ENCODE measurements at regions not wholly inside any gene's neighbourhood (a gene's known extent, or its start where the extent isn't known, plus 50 kb on each side); places are given as distances from the start of the nearest gene placed in this dataset.

DNA sequence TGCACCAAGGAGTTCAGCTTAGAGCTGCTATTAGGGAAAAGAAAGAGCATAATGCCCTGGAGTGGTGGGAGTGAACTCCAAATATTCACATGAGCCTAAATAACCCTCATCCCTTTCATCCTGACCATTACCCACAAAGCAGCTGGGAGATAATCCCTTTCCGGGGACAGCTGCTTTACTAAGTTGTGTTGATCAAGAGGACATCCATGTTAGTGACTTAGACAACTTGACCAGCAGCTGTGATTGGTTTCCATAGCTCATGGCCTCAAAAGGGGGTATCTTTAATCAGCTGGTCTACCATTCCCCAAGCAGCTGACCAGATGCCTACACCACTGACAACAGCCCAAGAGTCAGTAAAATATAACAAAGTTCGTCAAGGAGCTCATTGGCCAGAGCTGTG is 75.8 kb upstream of the LY86 start:
- Histone ChIP-seq H3K4me2 (no peak overlapping the region), H4K20me1 (no peaks in the 10 kb centered on the region)

DNA sequence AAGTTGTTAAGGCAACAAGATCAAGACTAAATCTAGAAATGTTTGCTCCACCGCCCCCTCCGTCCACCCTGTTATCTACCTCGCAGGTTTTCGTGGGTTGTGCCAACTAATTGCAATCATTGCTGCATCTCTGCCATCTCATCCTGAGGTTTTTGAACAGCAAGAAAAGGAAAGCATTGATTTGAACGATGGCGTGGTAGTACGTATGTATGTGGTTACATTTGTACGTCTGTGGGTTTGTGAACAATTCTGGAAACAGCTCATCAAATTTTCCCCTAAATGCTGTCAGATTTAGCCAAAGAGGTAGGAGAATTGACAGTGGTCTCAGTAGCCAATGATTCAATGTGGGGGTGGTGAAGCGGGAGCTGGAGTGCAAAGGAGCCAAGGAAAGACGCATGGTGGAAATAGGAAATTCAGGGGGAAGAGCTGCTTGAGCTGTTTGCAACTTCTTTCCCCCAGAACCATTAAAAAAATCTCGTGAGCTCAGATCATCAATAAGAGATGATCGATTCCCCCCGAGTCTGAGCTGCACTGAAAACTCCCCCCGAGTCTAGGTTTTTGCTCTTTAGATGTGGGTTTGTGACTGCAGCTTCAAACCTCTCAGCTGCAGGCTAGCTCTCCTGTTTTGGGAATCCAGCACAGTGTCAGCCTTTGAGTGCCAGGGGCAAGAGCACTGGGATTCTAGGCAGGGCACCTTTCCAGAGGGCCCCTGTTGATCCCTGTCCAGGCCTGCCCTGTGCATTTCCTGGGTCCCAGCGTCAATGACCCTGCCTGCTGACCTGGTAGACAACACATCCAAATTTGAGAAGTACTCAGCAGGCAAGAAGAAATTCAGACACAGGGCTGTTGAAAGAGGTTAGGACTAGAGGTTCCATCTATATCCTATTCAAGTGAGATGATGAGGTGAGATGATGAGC is 72.6 kb upstream of the LY86 start:
- H3K4me2 ChIP-seq = peak overlapping the region; percentile 66
- no peak overlapping the region for H3K4me3 ChIP-seq
- no peaks in the 10 kb centered on the region for H4K20me1 ChIP-seq
- no peak overlapping the region for H3K27ac ChIP-seq
- no peaks in the 10 kb centered on the region for H3K9me3 ChIP-seq
- no peaks in the 10 kb centered on the region for H3K36me3 ChIP-seq
- H3K9ac ChIP-seq = no peak overlapping the region
- TF ChIP-seq Cebpa-rat (IDR thresholded peaks at IDR 0.05) = no peak
- H3K27me3 ChIP-seq = no peaks in the 10 kb centered on the region; the same call in 1 of the 2 replicates
- H3K4me1 ChIP-seq = peaks cover 29% of the 10 kb centered on the region

More for the DNA sequence above, 75.8 kb upstream of the LY86 start:
- no peak for TF ChIP-seq Cebpa-rat (IDR thresholded peaks at IDR 0.05)
- Histone ChIP-seq H3K36me3 (no peaks in the 10 kb centered on the region), H3K27me3 (no peaks in the 10 kb centered on the region), H3K9me3 (no peaks in the 10 kb centered on the region; the same call in 1 of the 2 replicates), H3K4me1 (peaks cover 20% of the 10 kb centered on the region), H3K27ac (no peak overlapping the region), H3K4me3 (no peak overlapping the region), H3K9ac (no peak overlapping the region)

DNA sequence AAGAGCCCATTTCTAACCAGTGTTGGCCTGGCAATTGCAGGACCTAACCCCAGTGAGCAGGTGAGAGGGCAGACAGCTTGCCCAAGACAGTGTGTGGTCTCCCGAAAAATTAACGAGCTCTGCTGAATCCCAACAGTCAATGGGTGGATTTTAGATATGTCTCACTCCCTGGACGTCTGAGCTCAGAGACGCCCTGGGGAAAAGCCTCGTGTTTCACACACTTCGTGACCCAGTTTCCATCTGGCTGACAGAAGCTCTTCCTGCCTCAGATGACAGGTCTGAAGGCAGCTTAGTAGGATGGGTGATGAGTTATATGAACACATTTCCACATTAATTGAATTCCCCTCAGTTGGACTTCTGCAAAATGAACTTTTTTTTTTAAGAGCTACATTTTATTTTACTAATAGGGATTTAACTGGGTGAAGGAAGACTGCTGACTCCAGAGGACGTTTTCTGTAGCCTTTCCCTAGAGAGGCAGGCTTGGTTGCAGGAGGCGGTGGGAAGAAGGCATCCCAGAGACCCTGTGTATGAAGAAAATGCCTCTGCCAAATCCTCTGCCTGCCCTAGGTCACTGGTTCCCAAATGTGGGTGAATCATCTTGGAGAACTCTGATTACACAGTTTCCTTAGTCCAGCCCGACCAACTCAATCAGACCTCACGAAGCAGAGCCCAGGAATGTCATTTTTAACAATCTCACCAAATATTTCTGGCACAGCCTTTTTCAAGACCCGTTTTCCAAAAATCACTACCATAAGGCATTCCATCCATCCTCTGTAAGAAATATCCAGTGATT is 71.7 kb upstream of the LY86 start:
- peak overlapping the region; percentile 66 for H3K4me2 ChIP-seq

DNA sequence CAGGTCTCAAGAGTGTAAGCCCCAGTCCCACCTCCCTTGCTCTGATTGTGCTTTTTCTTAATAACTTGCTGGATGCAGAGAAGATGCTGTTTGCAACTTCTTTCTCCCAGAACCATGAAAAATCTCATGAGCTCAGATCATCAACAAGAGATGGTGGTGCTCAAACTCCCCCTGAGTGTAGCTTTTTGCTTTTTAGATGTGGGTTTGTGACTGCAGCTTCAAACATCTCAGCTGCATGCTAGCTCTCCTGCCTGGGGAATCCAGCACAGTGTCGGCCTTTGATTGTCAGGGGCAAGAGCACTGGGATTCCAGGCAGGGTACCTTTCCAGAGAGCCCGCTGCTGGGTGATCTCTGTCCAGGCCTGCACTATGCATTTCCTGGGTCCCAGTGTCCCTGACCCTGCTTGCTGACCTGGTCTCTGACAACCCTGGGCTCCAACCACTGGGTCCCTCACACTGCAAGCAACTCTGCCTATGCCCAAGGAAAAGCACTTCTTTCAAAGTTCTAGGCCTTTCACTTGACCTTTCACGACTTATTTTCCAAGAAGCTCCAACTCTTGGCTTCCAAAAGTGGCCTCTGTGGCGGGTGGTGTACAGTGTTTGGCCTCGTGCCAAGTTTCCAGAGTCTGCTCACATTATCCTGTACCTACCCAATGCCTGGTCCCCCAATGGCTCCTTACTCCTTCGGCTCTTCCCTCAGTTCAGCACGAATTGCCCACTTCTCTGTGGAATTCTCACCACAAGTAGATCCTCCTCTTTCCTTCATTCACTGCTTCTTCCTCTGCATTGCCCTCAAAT is 69.7 kb upstream of the LY86 start:
- no peak overlapping the region for H3K4me3 ChIP-seq
- TF ChIP-seq Cebpa-rat (IDR thresholded peaks at IDR 0.05) = no peak
- peaks cover 29% of the 10 kb centered on the region for H3K4me1 ChIP-seq

More for the DNA sequence above, 71.7 kb upstream of the LY86 start:
- no peaks in the 10 kb centered on the region for H4K20me1 ChIP-seq
- TF ChIP-seq Cebpa-rat (IDR thresholded peaks at IDR 0.05) = no peak
- H3K27ac ChIP-seq = no peak overlapping the region
- no peak overlapping the region; the same call in 1 of the 2 replicates for H3K9ac ChIP-seq
- H3K27me3 ChIP-seq = no peaks in the 10 kb centered on the region; the same call in 1 of the 2 replicates
- H3K4me1 ChIP-seq = peaks cover 29% of the 10 kb centered on the region
- H3K4me3 ChIP-seq = no peak overlapping the region
- H3K9me3 ChIP-seq = no peaks in the 10 kb centered on the region
- H3K36me3 ChIP-seq = no peaks in the 10 kb centered on the region

DNA sequence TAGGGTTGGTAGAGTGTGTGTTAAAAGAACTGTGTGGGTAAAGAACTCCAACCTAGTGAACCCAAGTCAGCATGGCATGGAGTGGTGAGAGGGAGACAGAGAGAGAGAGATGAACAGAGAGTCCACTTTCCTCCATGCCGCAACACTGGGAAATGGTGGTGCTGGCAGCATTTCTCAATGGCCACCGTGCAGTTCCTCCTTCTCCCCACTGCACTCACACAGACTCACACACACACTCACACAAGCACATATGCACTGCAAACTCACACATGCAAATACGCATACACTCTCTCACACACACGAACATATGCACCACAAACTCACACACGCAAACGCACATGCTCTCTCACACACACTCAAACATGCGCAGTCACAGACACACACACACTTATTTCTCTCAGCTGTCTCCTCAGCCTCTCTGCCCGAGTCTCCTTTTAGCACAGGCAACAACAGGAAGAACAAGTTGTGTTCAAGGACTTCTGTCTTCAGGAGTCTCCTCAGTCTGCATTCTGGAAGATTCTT is 66.5 kb upstream of the LY86 start:
- H3K4me1 ChIP-seq = peaks cover 13% of the 10 kb centered on the region
- H3K27me3 ChIP-seq = no peaks in the 10 kb centered on the region; the same call in 1 of the 2 replicates
- H3K4me3 ChIP-seq = no peak overlapping the region
- H3K9me3 ChIP-seq = no peaks in the 10 kb centered on the region
- H4K20me1 ChIP-seq = no peaks in the 10 kb centered on the region
- no peak overlapping the region for H3K27ac ChIP-seq
- TF ChIP-seq Cebpa-rat (IDR thresholded peaks at IDR 0.05) = no peak
- H3K36me3 ChIP-seq = no peaks in the 10 kb centered on the region
- no peak overlapping the region for H3K4me2 ChIP-seq
- H3K9ac ChIP-seq = no peak overlapping the region

More for the DNA sequence above, 69.7 kb upstream of the LY86 start:
- Histone ChIP-seq H4K20me1 (no peaks in the 10 kb centered on the region), H3K27me3 (no peaks in the 10 kb centered on the region; the same call in 1 of the 2 replicates), H3K27ac (no peak overlapping the region), H3K9ac (no peak overlapping the region), H3K4me2 (no peak overlapping the region), H3K36me3 (no peaks in the 10 kb centered on the region), H3K9me3 (no peaks in the 10 kb centered on the region)

DNA sequence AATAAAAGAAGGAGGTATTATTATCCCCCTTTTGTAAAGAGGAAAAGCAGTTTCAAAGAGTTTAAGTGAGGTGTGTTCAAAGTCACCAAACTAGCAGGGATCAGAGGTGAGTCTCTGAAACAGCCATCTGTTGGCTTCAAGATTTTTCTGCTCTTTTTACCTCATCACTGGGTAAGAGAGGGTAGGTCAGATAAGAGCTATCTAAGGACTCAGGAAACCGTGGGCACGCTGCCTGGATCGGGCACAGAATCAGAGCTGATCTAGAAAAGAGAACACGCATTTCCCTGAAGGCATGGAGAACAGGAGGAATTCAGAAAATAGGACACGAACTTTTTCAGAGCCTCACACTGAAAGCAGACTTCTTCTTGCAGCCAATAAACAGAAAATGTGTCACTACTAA is 65.8 kb upstream of the LY86 start:
- Histone ChIP-seq H3K9me3 (no peaks in the 10 kb centered on the region), H3K36me3 (no peaks in the 10 kb centered on the region)
- TF ChIP-seq Cebpa-rat (IDR thresholded peaks at IDR 0.05) = no peak

DNA sequence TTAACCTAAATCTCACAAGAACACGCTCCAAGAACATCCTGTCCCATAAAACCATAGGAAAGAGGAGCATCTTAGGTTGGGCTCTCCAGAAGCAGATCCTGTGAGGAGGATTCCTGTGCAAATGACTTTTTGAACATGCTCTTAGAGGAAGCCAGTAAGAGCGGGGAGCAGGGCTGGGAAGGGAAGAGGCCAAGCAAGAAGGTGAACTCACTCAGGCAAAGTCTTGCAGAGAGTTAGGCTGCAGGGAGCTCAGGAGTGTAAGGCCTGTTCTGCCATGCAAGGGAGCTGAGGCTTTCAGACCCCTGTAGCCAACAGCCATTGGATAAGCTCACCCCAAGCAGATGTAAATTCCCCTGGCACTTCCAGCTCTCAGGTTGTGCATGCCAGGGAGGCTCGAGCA is 63.6 kb upstream of the LY86 start:
- Histone ChIP-seq H3K4me3 (no peak overlapping the region), H4K20me1 (no peaks in the 10 kb centered on the region), H3K27me3 (no peaks in the 10 kb centered on the region; the same call in 1 of the 2 replicates), H3K36me3 (no peaks in the 10 kb centered on the region), H3K4me2 (no peak overlapping the region), H3K9ac (no peak overlapping the region), H3K4me1 (no peaks in the 10 kb centered on the region), H3K9me3 (0 out of 2 replicates have a peak, but pooled peaks cover 4% of the 10 kb centered on the region), H3K27ac (no peak overlapping the region)
- no peak for TF ChIP-seq Cebpa-rat (IDR thresholded peaks at IDR 0.05)

More for the DNA sequence above, 65.8 kb upstream of the LY86 start:
- H3K4me3 ChIP-seq = no peak overlapping the region
- no peaks in the 10 kb centered on the region for H4K20me1 ChIP-seq
- peaks cover 9% of the 10 kb centered on the region; the same call in 1 of the 2 replicates for H3K4me1 ChIP-seq
- no peak overlapping the region for H3K9ac ChIP-seq
- H3K27me3 ChIP-seq = no peaks in the 10 kb centered on the region; the same call in 1 of the 2 replicates
- no peak overlapping the region for H3K4me2 ChIP-seq
- H3K27ac ChIP-seq = no peak overlapping the region

DNA sequence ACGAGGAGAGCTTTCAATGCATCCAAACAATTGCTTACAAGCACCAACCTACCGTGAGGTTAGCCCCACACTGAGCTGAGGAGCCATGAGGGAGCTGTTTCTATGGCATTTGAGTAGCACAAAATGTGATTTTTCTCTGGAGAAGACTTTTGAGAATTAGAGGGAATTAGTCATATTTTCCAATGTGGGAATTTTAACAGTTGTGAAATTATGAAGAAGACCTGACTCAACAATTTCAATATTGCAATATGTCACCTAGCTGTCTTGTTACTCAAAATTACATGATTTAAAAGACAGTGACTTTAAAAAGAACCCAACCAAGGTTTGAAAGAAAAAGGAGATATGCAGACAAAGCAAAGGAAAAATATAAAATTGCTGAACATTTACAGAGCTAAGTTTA is 62.6 kb upstream of the LY86 start:
- Histone ChIP-seq H3K4me2 (no peak overlapping the region), H4K20me1 (no peaks in the 10 kb centered on the region), H3K9me3 (0 out of 2 replicates have a peak, but pooled peaks cover 4% of the 10 kb centered on the region), H3K9ac (no peak overlapping the region), H3K36me3 (no peaks in the 10 kb centered on the region), H3K27ac (no peak overlapping the region), H3K27me3 (no peaks in the 10 kb centered on the region; the same call in 1 of the 2 replicates), H3K4me1 (no peaks in the 10 kb centered on the region), H3K4me3 (no peak overlapping the region)
- no peak for TF ChIP-seq Cebpa-rat (IDR thresholded peaks at IDR 0.05)

DNA sequence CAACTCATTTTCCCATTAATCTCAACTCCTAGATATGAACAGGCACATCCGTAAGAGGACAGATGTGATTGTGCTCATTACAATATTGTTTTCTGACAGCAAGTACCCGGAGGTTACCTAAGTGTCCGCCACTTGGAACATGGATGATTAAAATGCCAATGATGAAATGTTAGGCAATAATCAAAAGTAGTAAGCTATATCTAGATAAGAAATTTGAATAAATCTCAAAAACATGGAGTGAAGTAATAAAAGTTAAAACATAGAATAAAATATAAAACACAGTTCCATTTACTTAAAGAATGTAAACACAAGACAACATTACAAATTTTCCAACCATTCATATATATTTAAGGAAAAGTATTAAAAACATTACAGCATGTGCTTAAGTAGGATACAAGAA is 59.2 kb upstream of the LY86 start:
- Histone ChIP-seq H3K4me2 (no peak overlapping the region), H3K27me3 (no peaks in the 10 kb centered on the region), H3K4me1 (no peaks in the 10 kb centered on the region), H4K20me1 (no peaks in the 10 kb centered on the region), H3K4me3 (no peak overlapping the region), H3K9ac (no peak overlapping the region), H3K9me3 (0 out of 2 replicates have a peak, but pooled peaks cover 4% of the 10 kb centered on the region), H3K36me3 (no peaks in the 10 kb centered on the region), H3K27ac (no peak overlapping the region)
- TF ChIP-seq Cebpa-rat (IDR thresholded peaks at IDR 0.05) = no peak
